A673 (cell line): ENCODE measurements at regions not wholly inside any gene's neighbourhood (a gene's known extent, or its start where the extent isn't known, plus 50 kb on each side); places are given as distances from the start of the nearest gene placed in this dataset.

Experiments used
- BruUV-seq: library from RNA; stranded (reverse); fragments of 400-500 nt; replicated peaks from 2 replicates; lab custom pipeline; 2021; lab: Mats Ljungman, UMichigan
- CTCF ChIA-PET: fragments of 300-600 bp; sonication (Branson Sonifier 250); formaldehyde crosslinking; loops from one replicate; lab custom pipeline; 2022; ENCODE audit warnings: antibody characterized with exemption; lab: Charles Lee
- POLR2A ChIA-PET: fragments of 300-600 bp; sonication (Branson Sonifier 250); formaldehyde crosslinking; loops from one replicate; lab custom pipeline; 2022; ENCODE audit warnings: antibody characterized with exemption; ENCODE audit not compliant: low non-redundant PET; lab: Charles Lee
- DNase-seq: peaks from one replicate; pipeline ENCODE4 v3.0.0-alpha.2; 2015; ENCODE audit warnings: low spot score
- H3K27ac ChIP-seq: fragments of 200-600 bp; sonication (generic); 2 replicates; pipeline ENCODE4 v1.5.1; 2016; ENCODE audit warnings: mixed run types, low read depth, mild to moderate bottlenecking, mixed read lengths, antibody characterized with exemption, low read length; ENCODE audit not compliant: poor library complexity, severe bottlenecking
- H3K27me3 ChIP-seq: fragments of 200-600 bp; sonication (generic); replicated peaks from 2 replicates; pipeline ENCODE4 v1.6.1; 2017; ENCODE audit warnings: mixed run types, low read depth, mild to moderate bottlenecking, mixed read lengths, antibody characterized with exemption, low read length; ENCODE audit not compliant: insufficient read depth, poor library complexity
- H3K36me3 ChIP-seq: fragments of 200-600 bp; sonication (generic); 2 replicates; pipeline ENCODE4 v1.6.1; 2016; ENCODE audit warnings: mixed run types, mild to moderate bottlenecking, mixed read lengths, antibody characterized with exemption, low read length; ENCODE audit not compliant: insufficient read depth, poor library complexity, severe bottlenecking
- H3K4me1 ChIP-seq: fragments of 200-600 bp; sonication (generic); 2 replicates; pipeline ENCODE4 v1.6.1; 2017; ENCODE audit warnings: mixed run types, mild to moderate bottlenecking, mixed read lengths, antibody characterized with exemption, low read length; ENCODE audit not compliant: insufficient read depth, poor library complexity, severe bottlenecking
- H3K4me3 ChIP-seq: fragments of 200-600 bp; sonication (generic); 2 replicates; pipeline ENCODE4 v1.5.1; 2016; ENCODE audit warnings: low read depth, mixed run types, mild to moderate bottlenecking, mixed read lengths, low read length; ENCODE audit not compliant: poor library complexity, severe bottlenecking
- H3K9me3 ChIP-seq: fragments of 200-600 bp; sonication (generic); 2 replicates; pipeline ENCODE4 v1.6.1; 2016; ENCODE audit warnings: mixed run types, low read depth, mild to moderate bottlenecking, mixed read lengths, antibody characterized with exemption, low read length; ENCODE audit not compliant: poor library complexity, severe bottlenecking
- EZH2 ChIP-seq: fragments of 200-600 bp; sonication (generic); IDR thresholded peaks from 2 replicates; pipeline ENCODE4 v1.6.1; 2017; ENCODE audit warnings: borderline replicate concordance, low read depth, mild to moderate bottlenecking, mixed read lengths, antibody characterized with exemption, low read length; ENCODE audit not compliant: poor library complexity, severe bottlenecking
- intact Hi-C: fragments of 100-400 bp; cut with micrococcal nuclease; formaldehyde crosslinking; loops from one replicate; pipeline ENCODE4 v1.10.0; 2022; ENCODE audit not compliant: unreplicated experiment
- TF ChIP-seq, protein P1 (sequence below): fragments of 300-800, 200-600 bp; sonication (generic); conservative IDR thresholded peaks from 2 replicates; pipeline ENCODE4 v1.5.1; 2017; ENCODE audit warnings: low read depth, mild to moderate bottlenecking, antibody characterized with exemption, low read length, moderate library complexity, mixed read lengths

DNA sequence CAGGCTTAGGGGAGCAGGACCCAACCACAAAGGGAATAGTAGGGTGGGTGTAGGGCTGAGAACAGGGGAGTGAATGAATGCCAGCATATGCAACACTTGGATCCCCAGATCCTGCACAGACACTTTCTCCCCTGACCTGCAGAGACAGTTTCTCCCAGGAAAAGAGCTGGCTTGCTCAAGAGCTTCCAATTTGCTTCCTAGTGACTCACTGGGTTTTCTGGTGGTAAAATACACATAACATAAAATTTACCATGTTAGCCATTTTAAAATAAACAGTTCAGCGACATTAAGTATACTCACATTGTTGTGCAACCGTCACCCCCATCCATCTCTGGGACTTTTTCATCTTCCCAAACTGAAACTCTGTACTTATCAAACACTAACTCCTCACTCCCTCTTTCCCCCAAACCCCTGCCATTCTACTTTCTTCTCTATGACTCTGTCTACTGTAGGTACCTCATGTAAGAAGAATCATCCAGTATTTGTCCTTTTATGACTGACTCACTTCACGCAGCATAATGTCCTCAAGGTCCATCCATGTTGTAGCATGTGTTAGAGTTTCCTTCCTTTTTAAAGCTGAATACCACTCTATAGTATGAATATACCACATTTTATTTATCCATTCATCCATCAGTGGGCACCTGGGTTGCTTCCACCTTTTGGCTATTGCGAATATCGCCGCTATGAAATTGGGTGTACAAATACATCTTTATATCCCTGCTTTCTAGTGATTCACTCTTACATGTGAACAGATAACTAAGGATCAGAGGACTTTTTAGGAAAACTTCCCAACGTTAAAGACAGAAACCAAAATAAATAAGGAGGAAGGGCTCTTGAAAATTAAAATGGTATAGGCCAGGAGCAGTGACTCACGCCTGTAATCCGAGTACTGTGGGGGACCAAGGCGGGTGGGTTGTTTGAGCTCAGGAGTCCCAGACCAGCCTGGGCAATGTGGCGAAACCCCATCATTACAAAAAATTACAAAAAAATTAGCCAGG, 95.6 kb upstream of the TJP1 start:
- H3K4me3 ChIP-seq: no peak overlapping the region
- no peak for TF ChIP-seq EZH2
- TF ChIP-seq, protein P1, sequence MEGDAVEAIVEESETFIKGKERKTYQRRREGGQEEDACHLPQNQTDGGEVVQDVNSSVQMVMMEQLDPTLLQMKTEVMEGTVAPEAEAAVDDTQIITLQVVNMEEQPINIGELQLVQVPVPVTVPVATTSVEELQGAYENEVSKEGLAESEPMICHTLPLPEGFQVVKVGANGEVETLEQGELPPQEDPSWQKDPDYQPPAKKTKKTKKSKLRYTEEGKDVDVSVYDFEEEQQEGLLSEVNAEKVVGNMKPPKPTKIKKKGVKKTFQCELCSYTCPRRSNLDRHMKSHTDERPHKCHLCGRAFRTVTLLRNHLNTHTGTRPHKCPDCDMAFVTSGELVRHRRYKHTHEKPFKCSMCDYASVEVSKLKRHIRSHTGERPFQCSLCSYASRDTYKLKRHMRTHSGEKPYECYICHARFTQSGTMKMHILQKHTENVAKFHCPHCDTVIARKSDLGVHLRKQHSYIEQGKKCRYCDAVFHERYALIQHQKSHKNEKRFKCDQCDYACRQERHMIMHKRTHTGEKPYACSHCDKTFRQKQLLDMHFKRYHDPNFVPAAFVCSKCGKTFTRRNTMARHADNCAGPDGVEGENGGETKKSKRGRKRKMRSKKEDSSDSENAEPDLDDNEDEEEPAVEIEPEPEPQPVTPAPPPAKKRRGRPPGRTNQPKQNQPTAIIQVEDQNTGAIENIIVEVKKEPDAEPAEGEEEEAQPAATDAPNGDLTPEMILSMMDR: no peak
- DNase-seq: no peak
- ChIA-PET CTCF (interaction anchor here (1.3 kb wide), 1 partner anchor 8 kb away, joined by 4 read pairs; no protein-coding TSS in a partner anchor), POLR2A (no interaction called here)
- H3K4me1 ChIP-seq: no peaks in the 10 kb centered on the region
- no peaks in the 10 kb centered on the region for H3K36me3 ChIP-seq
- no TSS peak for BruUV-seq
- H3K27ac ChIP-seq: no peak overlapping the region
- intact Hi-C loops: loop anchor here (2.0 kb wide), 1 partner anchor 167 kb away; no protein-coding TSS in a partner anchor
- H3K27me3 ChIP-seq: no peaks in the 10 kb centered on the region
- H3K9me3 ChIP-seq: no peaks in the 10 kb centered on the region

DNA sequence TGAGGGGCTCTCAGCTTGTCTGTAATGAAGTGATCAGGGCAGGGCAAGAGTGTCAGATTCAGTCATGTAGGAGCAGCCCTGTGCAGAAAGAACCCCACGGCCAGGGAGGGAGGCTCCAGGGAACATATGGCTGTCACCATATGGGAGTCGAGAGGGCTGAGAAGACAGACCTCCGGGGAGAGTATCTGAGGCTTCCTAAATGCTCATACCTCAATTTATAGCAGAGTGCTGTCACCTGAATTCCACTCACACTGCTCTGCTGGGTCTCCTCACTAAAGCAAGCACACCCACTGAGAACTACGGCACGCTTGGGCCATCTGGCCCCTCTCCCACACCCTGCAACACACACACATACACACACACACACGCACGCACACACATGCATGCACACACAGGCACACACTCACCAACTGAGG, 92.3 kb upstream of the TJP1 start:
- no peak for DNase-seq
- Histone ChIP-seq H3K4me1 (no peaks in the 10 kb centered on the region), H3K9me3 (no peaks in the 10 kb centered on the region), H3K27ac (no peak overlapping the region), H3K4me3 (no peak overlapping the region), H3K27me3 (no peaks in the 10 kb centered on the region), H3K36me3 (no peaks in the 10 kb centered on the region)
- no TSS peak for BruUV-seq
- intact Hi-C loops: no loop called here
- TF ChIP-seq, protein P1: no peak
- POLR2A ChIA-PET: no interaction called here
- CTCF ChIA-PET: no interaction called here

DNA sequence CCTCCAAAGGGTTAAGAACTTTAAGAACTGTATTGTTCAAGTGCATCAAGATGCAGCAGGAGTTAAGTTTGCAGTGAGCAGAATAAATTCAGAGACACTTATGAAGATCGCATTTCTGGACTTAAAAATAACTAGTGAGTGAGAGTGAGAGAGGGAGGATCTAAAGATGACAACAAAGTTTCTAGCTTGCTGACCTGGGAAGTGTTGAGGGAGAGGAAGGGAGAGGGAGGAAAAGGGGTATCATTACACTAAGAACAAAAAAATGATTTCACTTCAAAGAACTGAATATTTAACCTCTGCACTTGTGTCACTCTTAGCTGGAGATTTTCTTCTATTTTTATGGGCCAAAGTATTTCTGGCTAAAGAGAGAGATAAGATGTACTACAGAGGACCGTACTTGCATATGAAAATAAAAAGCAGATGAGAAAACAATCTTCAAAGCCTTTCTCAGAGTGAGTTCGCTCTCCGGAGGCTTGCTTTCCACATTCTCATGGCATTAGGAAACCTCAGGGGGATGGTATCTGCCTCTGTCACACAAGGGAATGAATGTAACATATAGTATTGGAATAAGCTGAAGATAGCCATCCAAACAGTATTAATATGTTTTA, 91.4 kb upstream of the TJP1 start:
- TF ChIP-seq, protein P1: no peak
- no peak for TF ChIP-seq EZH2
- CTCF ChIA-PET: no interaction called here
- Histone ChIP-seq H3K27me3 (no peaks in the 10 kb centered on the region), H3K4me3 (no peak overlapping the region), H3K9me3 (no peaks in the 10 kb centered on the region), H3K4me1 (no peaks in the 10 kb centered on the region), H3K27ac (no peak overlapping the region), H3K36me3 (no peaks in the 10 kb centered on the region)
- no TSS peak for BruUV-seq
- intact Hi-C loops: no loop called here
- no peak for DNase-seq
- POLR2A ChIA-PET: no interaction called here
